ENCODE measurements at regions not wholly inside any gene's neighbourhood (a gene's known extent, or its start where the extent isn't known, plus 50 kb on each side); places are given as distances from the start of the nearest gene placed in this dataset.

- ATAC-seq = no peak
- TF ChIP-seq PATZ1 (CRISPR knock-in tag; IDR thresholded peaks at IDR 0.05; ENCODE audit: borderline replicate concordance) = no peak
Measured at GRCh38 chr4:19366916-19367315, 884.8 kb upstream of the SLIT2 start.

- TF ChIP-seq CREB5 (CRISPR knock-in tag; IDR thresholded peaks at IDR 0.05; ENCODE audit: low read depth) (no peak), BACH2 (CRISPR knock-in tag; IDR thresholded peaks at IDR 0.05; ENCODE audit: borderline replicate concordance) (no peak), PPARA (CRISPR knock-in tag; IDR thresholded peaks at IDR 0.05; ENCODE audit: borderline replicate concordance) (no peak), ZNF70 (CRISPR knock-in tag; IDR thresholded peaks at IDR 0.05) (no peak), ZFP30 (CRISPR knock-in tag; IDR thresholded peaks at IDR 0.05) (no peak), GLIS3 (CRISPR knock-in tag; IDR thresholded peaks at IDR 0.05) (no peak), RARB (CRISPR knock-in tag; IDR thresholded peaks at IDR 0.05) (no peak), ZFP3 (CRISPR knock-in tag; IDR thresholded peaks at IDR 0.05) (no peak), TSHZ2 (CRISPR knock-in tag; IDR thresholded peaks at IDR 0.05) (no peak), TOX (CRISPR knock-in tag; IDR thresholded peaks at IDR 0.05; ENCODE audit: borderline replicate concordance) (no peak), TCF4 (CRISPR knock-in tag; IDR thresholded peaks at IDR 0.05; ENCODE audit: borderline replicate concordance) (no peak), SNAI2 (CRISPR knock-in tag; IDR thresholded peaks at IDR 0.05) (no peak), CSRNP3 (CRISPR knock-in tag; IDR thresholded peaks at IDR 0.05) (no peak), PATZ1 (CRISPR knock-in tag; IDR thresholded peaks at IDR 0.05; ENCODE audit: borderline replicate concordance) (no peak), ESRRG (CRISPR knock-in tag; IDR thresholded peaks at IDR 0.05) (no peak), CSDC2 (CRISPR knock-in tag; IDR thresholded peaks at IDR 0.05) (no peak)
- ATAC-seq = no peak
Measured at GRCh38 chr4:19358015-19358414, 893.7 kb upstream of the SLIT2 start.

GRCh38 chr4:19349416-19349815 lies 902.3 kb upstream of the SLIT2 start:
- ATAC-seq = no peak

More at GRCh38 chr4:19349416-19349815, 902.3 kb upstream of the SLIT2 start:
- TF ChIP-seq ZC3H10 (CRISPR knock-in tag; IDR thresholded peaks at IDR 0.05) (no peak), ZNF8 (CRISPR knock-in tag; IDR thresholded peaks at IDR 0.05) (no peak), TCF4 (CRISPR knock-in tag; IDR thresholded peaks at IDR 0.05; ENCODE audit: borderline replicate concordance) (no peak), ESRRG (CRISPR knock-in tag; IDR thresholded peaks at IDR 0.05) (no peak), ZFP3 (CRISPR knock-in tag; IDR thresholded peaks at IDR 0.05) (no peak), ISL1 (CRISPR knock-in tag; IDR thresholded peaks at IDR 0.05) (no peak), CSDC2 (CRISPR knock-in tag; IDR thresholded peaks at IDR 0.05) (no peak), ZNF565 (CRISPR knock-in tag; conservative IDR thresholded peaks at IDR 0.05; ENCODE audit: low read depth) (no peak), GLIS3 (CRISPR knock-in tag; IDR thresholded peaks at IDR 0.05) (no peak), RARB (CRISPR knock-in tag; IDR thresholded peaks at IDR 0.05) (no peak), POU6F1 (CRISPR knock-in tag; IDR thresholded peaks at IDR 0.05; ENCODE audit: borderline replicate concordance, low read depth) (no peak), ARNTL (CRISPR knock-in tag; IDR thresholded peaks at IDR 0.05; ENCODE audit: borderline replicate concordance, low read depth) (no peak), ZFP30 (CRISPR knock-in tag; IDR thresholded peaks at IDR 0.05) (no peak)

All from SK-N-SH treated with all-trans-retinoic acid at 6 μM for 48 hours (cell line).